ENCODE measurements at regions not wholly inside any gene's neighbourhood (a gene's known extent, or its start where the extent isn't known, plus 50 kb on each side); places are given as distances from the start of the nearest gene placed in this dataset.
"Not testable (repeated sequence)": the region's sequence is repeated elsewhere in the genome, so short reads cannot be mapped to it uniquely, and the experiment has no call there.

DNA sequence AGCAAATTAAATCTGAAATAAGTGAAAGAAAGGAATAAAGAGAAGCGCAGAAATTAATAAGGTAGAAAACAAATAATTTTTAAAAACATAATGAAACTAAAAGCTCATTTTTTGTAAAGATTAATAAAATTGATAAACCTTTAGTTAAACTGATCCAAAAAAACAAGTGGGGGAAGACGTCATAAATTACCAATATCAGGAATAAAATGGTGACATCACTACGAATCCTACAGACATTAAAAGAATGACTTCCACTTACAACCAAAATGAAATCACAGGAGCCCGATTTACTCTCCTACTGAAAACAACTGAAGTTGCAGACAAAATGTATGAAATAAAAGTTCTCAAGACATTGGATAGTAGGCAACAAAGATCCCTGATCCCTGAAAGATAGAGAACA, 68.1 kb upstream of the IFFO2 start:
- DNase-seq (ENCODE audit: low read depth): no peak

DNA sequence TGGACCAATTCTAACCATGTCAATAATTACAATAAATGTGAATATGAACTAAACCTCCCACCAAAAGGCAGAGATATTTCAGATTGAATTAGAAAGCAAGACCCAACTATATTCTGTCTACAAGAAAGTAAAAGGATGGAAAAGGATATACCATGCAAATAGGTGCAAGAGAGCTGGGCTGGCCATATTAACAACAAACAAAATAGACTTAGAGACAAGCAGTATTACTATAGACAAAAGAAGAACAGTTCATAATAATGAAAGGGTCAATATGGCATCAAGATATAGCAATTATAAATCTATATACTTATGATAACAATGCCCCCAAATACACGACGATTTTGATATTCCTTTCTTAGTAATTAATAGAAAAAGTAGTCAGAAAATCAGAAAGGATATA, 67.3 kb upstream of the IFFO2 start:
- no peak for DNase-seq (ENCODE audit: low read depth)

GRCh38 chr1:19021845-19022244, 65.4 kb upstream of the IFFO2 start:
- DNase-seq (ENCODE audit: low read depth): no peak

GRCh38 chr1:19019288-19019687, 62.8 kb upstream of the IFFO2 start:
- not testable (repeated sequence) for DNase-seq (ENCODE audit: low read depth)

- DNase-seq (ENCODE audit: low read depth): no peak
Observed at GRCh38 chr1:19015476-19015875, 59.0 kb upstream of the IFFO2 start.

DNA sequence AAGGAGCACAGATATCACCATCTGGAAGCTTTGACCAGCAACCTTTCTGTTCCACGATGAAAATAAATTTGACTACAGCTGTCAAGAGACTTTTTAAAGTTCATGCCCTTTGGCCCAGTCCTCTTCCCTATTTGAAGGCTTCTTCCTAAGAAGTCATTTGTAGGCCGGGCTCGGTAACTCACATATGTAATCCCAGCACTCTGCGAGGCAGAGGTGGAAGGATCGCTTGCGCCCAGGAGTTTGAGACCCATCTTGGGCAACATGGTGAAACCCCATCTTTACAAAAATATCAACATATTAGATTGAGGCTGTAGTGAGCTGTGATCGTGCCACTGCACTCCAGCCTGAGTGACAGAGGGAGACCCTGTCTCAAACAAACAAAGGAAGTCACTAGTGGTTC, 58.3 kb upstream of the IFFO2 start:
- DNase-seq (ENCODE audit: low read depth): no peak

DNA sequence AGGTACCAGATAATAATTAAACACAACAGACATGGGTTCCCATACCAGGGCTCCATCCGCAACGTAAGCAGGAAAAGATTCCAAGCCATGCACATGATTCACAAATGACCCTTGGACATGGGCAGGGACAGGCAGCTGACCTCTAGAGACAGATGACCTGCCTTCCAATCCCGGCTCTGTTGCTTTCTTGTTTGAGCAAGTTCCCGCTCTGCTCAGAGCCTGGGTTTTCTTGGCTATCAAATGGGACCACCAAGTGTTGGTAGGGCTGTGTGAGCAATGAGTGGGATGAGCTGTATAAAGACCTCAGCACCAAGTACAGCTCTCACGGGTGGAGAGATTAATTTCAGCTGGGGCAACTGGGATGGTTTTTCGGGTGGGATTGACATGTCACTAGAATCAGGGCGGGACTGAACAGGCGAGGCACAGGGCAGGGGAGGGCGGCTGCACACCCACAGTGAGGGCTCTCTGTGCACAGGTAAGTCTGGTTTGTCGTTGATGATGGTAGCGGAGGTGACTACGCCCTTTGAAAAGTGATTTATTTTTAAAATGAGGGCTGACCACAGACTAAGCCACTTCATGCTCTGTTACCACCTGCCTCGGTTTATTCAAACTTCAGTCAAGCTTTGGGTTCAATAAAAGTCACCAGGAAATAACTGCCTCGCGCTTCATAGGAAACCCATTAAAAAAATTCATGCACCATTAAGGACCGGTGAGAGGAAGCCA, 57.5 kb upstream of the IFFO2 start:
- DNase-seq (ENCODE audit: low read depth): no peak

GRCh38 chr1:19011845-19012231, 55.4 kb upstream of the IFFO2 start:
- no peak for DNase-seq (ENCODE audit: low read depth)

GRCh38 chr1:19010995-19011844, 54.7 kb upstream of the IFFO2 start:
- peak; percentile 92 for DNase-seq (ENCODE audit: low read depth)

- DNase-seq (ENCODE audit: low read depth): no peak
Observed at GRCh38 chr1:19010503-19010902, 54.0 kb upstream of the IFFO2 start.

GRCh38 chr1:19009882-19010321, 53.4 kb upstream of the IFFO2 start:
- DNase-seq (ENCODE audit: low read depth): peak; percentile 58

GRCh38 chr1:19009126-19009881, 52.8 kb upstream of the IFFO2 start:
- no peak for DNase-seq (ENCODE audit: low read depth)

DNA sequence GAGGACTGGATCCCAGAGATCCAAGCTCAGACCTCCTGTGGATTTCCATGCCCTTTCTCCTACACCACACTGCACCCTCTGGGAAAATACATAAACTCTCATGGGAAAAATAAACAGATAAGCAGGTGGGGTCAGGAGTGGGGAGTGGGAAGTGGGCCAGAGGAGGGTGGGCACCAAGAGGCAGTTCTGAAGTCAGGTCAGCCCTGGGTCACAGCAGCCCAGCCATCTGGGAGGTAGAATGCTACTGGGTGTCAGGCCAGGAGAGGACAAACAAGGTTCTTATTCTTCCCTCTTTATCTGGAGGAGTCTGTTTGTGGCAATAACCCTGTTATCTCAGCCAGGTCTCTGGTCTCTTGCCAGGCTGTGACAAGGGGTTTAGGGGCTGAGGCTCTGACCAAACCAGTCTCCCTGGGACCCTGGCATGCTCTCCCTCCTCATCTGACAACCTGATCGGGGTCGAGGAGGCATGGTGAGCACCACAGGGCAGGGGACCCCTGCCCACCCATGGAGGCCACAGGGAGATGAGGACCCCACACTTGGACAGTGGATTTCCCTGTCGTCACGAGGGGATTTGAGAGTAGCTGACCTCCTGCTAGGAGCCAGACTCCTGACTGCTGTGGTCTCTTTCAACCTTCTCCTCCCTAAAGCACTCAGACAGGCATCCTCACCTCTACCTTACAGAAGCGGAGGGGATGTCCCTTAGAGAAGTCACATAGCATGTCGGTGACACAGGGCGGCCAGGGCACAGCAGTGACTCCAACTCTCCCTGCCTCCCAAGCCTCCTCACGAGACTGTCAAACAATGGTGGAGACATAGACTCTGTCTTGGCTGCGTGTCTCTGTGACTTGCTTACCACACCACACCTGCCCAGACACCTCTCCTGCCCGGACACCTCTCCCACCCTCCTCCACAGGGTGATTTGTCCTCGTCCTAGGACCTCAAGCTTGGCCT, 51.3 kb upstream of the IFFO2 start:
- no peak for DNase-seq (ENCODE audit: low read depth)

DNA sequence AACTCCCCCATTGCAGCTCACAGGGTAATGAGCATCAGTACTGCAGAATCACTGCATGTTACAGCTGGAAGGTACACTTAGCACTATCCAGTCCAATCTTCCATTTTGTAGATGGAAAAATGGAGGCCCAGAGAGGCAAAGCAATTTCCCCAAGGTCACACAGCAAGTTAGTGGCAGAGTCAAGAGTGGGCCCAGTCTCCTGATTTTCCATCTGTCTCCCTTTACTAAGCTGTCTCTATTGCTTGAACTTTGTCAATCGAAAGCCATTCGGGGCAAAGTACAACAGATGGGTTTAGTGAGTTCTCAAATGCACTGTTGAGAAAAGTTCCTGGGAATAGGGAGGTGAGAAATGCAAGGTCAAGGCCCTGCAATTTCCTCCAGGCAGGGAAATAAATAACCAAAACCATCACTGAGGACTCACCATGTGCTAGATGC, 50.4 kb upstream of the IFFO2 start:
- no peak for DNase-seq (ENCODE audit: low read depth)
